Neural cell (in vitro differentiated cells): ENCODE measurements at regions not wholly inside any gene's neighbourhood (a gene's known extent, or its start where the extent isn't known, plus 50 kb on each side); places are given as distances from the start of the nearest gene placed in this dataset.

Experiments used
- H2AFZ ChIP-seq: fragments of 200-600, 300-800 bp; sonication (generic), shearing (Covaris generic); 2 replicates; pipeline ENCODE4 v1.6.0; 2014; ENCODE audit warnings: low read depth, mild to moderate bottlenecking, antibody characterized with exemption, low read length, moderate library complexity
- H3F3A ChIP-seq: fragments of 200-600 bp; shearing (Covaris generic); 2 replicates; pipeline ENCODE4 v1.6.1; 2016; ENCODE audit warnings: mild to moderate bottlenecking, moderate library complexity, mixed read lengths, antibody characterized with exemption, low read length; ENCODE audit not compliant: insufficient read depth, poor library complexity, severe bottlenecking
- H3K27ac ChIP-seq: fragments of 200-600, 300-800 bp; sonication (generic), shearing (Covaris generic); 2 replicates; pipeline ENCODE4 v1.5.1; 2014; ENCODE audit warnings: mild to moderate bottlenecking, low read length, moderate library complexity
- H3K27me3 ChIP-seq: fragments of 300-800, 200-600 bp; sonication (generic), shearing (Covaris generic); 2 replicates; pipeline ENCODE4 v1.6.0; 2014; ENCODE audit warnings: mild to moderate bottlenecking, low read depth, low read length, moderate library complexity; ENCODE audit not compliant: insufficient read depth
- H3K36me3 ChIP-seq: fragments of 300-800, 200-600 bp; sonication (generic), shearing (Covaris generic); 2 replicates; pipeline ENCODE4 v1.5.1; 2014; ENCODE audit warnings: mild to moderate bottlenecking, antibody characterized with exemption, low read length, moderate library complexity; ENCODE audit not compliant: insufficient read depth
- H3K4me2 ChIP-seq: fragments of 300-800, 200-600 bp; sonication (generic), shearing (Covaris generic); 2 replicates; pipeline ENCODE4 v1.6.0; 2014; ENCODE audit warnings: mild to moderate bottlenecking, low read length
- H3K4me3 ChIP-seq: fragments of 300-800, 200-600 bp; sonication (generic), shearing (Covaris generic); 2 replicates; pipeline ENCODE4 v1.5.1; 2014; ENCODE audit warnings: mild to moderate bottlenecking, low read length, moderate library complexity
- H3K79me2 ChIP-seq: fragments of 200-600 bp; shearing (Covaris generic); replicated peaks from 2 replicates; pipeline ENCODE4 v1.6.0; 2014; ENCODE audit warnings: mild to moderate bottlenecking, low read length, moderate library complexity; ENCODE audit not compliant: insufficient read depth
- H3K9ac ChIP-seq: fragments of 300-800, 200-600 bp; sonication (generic), shearing (Covaris generic); 2 replicates; pipeline ENCODE4 v1.6.1; 2016; ENCODE audit warnings: mild to moderate bottlenecking, low read length, mixed read lengths
- H3K9me2 ChIP-seq: fragments of 200-600 bp; shearing (Covaris generic); 2 replicates; pipeline ENCODE4 v1.6.1; 2016; ENCODE audit warnings: mild to moderate bottlenecking, low read length, mixed read lengths; ENCODE audit not compliant: insufficient read depth
- H3K9me3 ChIP-seq: fragments of 200-600, 300-800 bp; sonication (generic), shearing (Covaris generic); 2 replicates; pipeline ENCODE4 v1.6.1; 2016; ENCODE audit warnings: mild to moderate bottlenecking, mixed run types, low read length, moderate library complexity, mixed read lengths
- H4K20me1 ChIP-seq: fragments of 200-600 bp; shearing (Covaris generic); 2 replicates; pipeline ENCODE4 v1.6.1; 2016; ENCODE audit warnings: mild to moderate bottlenecking, mixed run types; ENCODE audit not compliant: insufficient read depth
- CTCF ChIP-seq: fragments of 450-650 bp; IDR thresholded peaks from 2 replicates; pipeline ENCODE4 v1.5.1; 2014; ENCODE audit warnings: antibody characterized with exemption, mild to moderate bottlenecking, moderate library complexity; ENCODE audit not compliant: poor library complexity, severe bottlenecking
- EP300 ChIP-seq: fragments of 450-650 bp; conservative IDR thresholded peaks from 2 replicates; pipeline ENCODE4 v1.6.1; 2014; ENCODE audit warnings: antibody characterized with exemption, mild to moderate bottlenecking, moderate library complexity; ENCODE audit not compliant: poor library complexity, severe bottlenecking
- EZH2 ChIP-seq: fragments of 200-600, 300-800 bp; shearing (Covaris generic), sonication (generic); IDR thresholded peaks from 2 replicates; pipeline ENCODE4 v1.6.1; 2014; ENCODE audit warnings: antibody characterized with exemption, low read length, borderline replicate concordance, mild to moderate bottlenecking; ENCODE audit not compliant: insufficient read depth, poor library complexity, severe bottlenecking
- MXI1 ChIP-seq: fragments of 450-650 bp; conservative IDR thresholded peaks from 2 replicates; pipeline ENCODE4 v1.6.1; 2014; ENCODE audit warnings: antibody characterized with exemption, mild to moderate bottlenecking; ENCODE audit not compliant: poor library complexity, severe bottlenecking
- POLR2AphosphoS5 ChIP-seq: IDR thresholded peaks from 2 replicates; pipeline ENCODE4 v1.6.1; 2012
- RAD21 ChIP-seq: fragments of 450-650 bp; conservative IDR thresholded peaks from 2 replicates; pipeline ENCODE4 v1.6.1; 2014; ENCODE audit warnings: antibody characterized with exemption, mild to moderate bottlenecking, moderate library complexity
- REST ChIP-seq: IDR thresholded peaks from 2 replicates; pipeline ENCODE4 v1.6.1; 2012; ENCODE audit warnings: borderline replicate concordance
- SMC3 ChIP-seq: fragments of 450-650 bp; conservative IDR thresholded peaks from 2 replicates; pipeline ENCODE4 v1.6.1; 2014; ENCODE audit warnings: antibody characterized with exemption, mild to moderate bottlenecking, moderate library complexity; ENCODE audit not compliant: poor library complexity
- TAF1 ChIP-seq: IDR thresholded peaks from 2 replicates; pipeline ENCODE4 v1.6.1; 2012; ENCODE audit warnings: low read depth

GRCh38 chr2:18317017-18317416 lies 243.4 kb downstream of the RDH14 start:
- H2AFZ ChIP-seq = no peak overlapping the region

GRCh38 chr2:18312818-18313217 lies 247.6 kb downstream of the RDH14 start:
- H3K9me3 ChIP-seq = no peaks in the 10 kb centered on the region
- no peaks in the 10 kb centered on the region for H3K36me3 ChIP-seq
- H3K9me2 ChIP-seq = no peaks in the 10 kb centered on the region
- no peak overlapping the region for H3K9ac ChIP-seq
- no peaks in the 10 kb centered on the region for H3K27me3 ChIP-seq
- H3F3A ChIP-seq = no peaks in the 10 kb centered on the region
- no peak overlapping the region for H3K27ac ChIP-seq
- H2AFZ ChIP-seq = no peak overlapping the region
- H3K4me2 ChIP-seq = no peak overlapping the region
- TF ChIP-seq TAF1 (no peak), MXI1 (no peak), EZH2 (no peak), RAD21 (no peak), CTCF (no peak), SMC3 (no peak)
- H3K4me3 ChIP-seq = no peak overlapping the region
- H3K79me2 ChIP-seq = no peaks in the 10 kb centered on the region
- H4K20me1 ChIP-seq = no peaks in the 10 kb centered on the region

More at GRCh38 chr2:18317017-18317416, 243.4 kb downstream of the RDH14 start:
- H3F3A ChIP-seq = no peaks in the 10 kb centered on the region
- no peak for TF ChIP-seq SMC3
- TF ChIP-seq MXI1 = no peak
- TF ChIP-seq POLR2AphosphoS5 = no peak
- TF ChIP-seq EP300 = no peak
- no peak for TF ChIP-seq RAD21
- no peak for TF ChIP-seq TAF1
- no peak for TF ChIP-seq EZH2
- TF ChIP-seq CTCF = no peak
- TF ChIP-seq REST = no peak
- no peaks in the 10 kb centered on the region for H3K27me3 ChIP-seq
- no peak overlapping the region for H3K4me2 ChIP-seq
- no peaks in the 10 kb centered on the region for H3K9me2 ChIP-seq
- H3K4me3 ChIP-seq = no peak overlapping the region
- no peak overlapping the region for H3K27ac ChIP-seq
- no peaks in the 10 kb centered on the region for H3K9me3 ChIP-seq
- no peaks in the 10 kb centered on the region for H3K36me3 ChIP-seq
- no peaks in the 10 kb centered on the region for H3K79me2 ChIP-seq
- H3K9ac ChIP-seq = no peak overlapping the region
- no peaks in the 10 kb centered on the region for H4K20me1 ChIP-seq
